ENCODE measurements at regions not wholly inside any gene's neighbourhood (a gene's known extent, or its start where the extent isn't known, plus 50 kb on each side); places are given as distances from the start of the nearest gene placed in this dataset.

DNA sequence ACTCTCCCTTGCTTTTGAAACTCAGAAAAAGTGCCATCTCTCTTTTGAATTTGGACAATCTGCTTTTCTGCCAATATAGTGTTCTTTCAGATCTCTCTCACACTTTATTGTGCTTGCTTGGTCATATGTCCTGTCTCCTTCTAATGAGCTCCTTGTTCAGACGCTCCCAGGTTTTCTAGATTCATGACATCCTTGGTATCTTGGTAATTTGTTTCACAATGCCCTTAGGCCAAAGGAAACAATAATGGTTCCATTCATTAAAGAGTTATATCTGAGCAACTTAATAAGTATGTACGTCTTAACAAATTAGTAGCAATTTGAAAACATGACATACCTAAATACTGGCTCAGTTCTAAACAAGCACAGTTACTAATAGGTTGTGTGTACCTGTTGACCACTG lies 293.4 kb upstream of the SPTLC3 start:
- TF ChIP-seq, protein P1, sequence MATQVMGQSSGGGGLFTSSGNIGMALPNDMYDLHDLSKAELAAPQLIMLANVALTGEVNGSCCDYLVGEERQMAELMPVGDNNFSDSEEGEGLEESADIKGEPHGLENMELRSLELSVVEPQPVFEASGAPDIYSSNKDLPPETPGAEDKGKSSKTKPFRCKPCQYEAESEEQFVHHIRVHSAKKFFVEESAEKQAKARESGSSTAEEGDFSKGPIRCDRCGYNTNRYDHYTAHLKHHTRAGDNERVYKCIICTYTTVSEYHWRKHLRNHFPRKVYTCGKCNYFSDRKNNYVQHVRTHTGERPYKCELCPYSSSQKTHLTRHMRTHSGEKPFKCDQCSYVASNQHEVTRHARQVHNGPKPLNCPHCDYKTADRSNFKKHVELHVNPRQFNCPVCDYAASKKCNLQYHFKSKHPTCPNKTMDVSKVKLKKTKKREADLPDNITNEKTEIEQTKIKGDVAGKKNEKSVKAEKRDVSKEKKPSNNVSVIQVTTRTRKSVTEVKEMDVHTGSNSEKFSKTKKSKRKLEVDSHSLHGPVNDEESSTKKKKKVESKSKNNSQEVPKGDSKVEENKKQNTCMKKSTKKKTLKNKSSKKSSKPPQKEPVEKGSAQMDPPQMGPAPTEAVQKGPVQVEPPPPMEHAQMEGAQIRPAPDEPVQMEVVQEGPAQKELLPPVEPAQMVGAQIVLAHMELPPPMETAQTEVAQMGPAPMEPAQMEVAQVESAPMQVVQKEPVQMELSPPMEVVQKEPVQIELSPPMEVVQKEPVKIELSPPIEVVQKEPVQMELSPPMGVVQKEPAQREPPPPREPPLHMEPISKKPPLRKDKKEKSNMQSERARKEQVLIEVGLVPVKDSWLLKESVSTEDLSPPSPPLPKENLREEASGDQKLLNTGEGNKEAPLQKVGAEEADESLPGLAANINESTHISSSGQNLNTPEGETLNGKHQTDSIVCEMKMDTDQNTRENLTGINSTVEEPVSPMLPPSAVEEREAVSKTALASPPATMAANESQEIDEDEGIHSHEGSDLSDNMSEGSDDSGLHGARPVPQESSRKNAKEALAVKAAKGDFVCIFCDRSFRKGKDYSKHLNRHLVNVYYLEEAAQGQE (IDR thresholded peaks at IDR 0.05; ENCODE audit: low read depth), result no peak
- TF ChIP-seq NFIC (IDR thresholded peaks at IDR 0.05) (no peak), FOXM1 (IDR thresholded peaks at IDR 0.05; ENCODE audit: borderline replicate concordance, low read depth) (no peak)

Data from Ishikawa (cell line).